Cardiac muscle cell (in vitro differentiated cells and primary cell): ENCODE measurements at regions not wholly inside any gene's neighbourhood (a gene's known extent, or its start where the extent isn't known, plus 50 kb on each side); places are given as distances from the start of the nearest gene placed in this dataset.

Source experiments
- DNase-seq, 2 donors: peaks; one replicate each; pipeline versions ENCODE4 v3.0.0 to v3.0.0-alpha.2; 2010 to 2017; ENCODE audit warnings: low read depth in 1 of 2, low spot score in 1 of 2
- H3K27ac ChIP-seq: fragments of 200-600 bp; sonication (generic); 2 replicates; pipeline ENCODE4 v1.5.1; 2016
- H3K27me3 ChIP-seq: fragments of 200-600 bp; sonication (generic); 2 replicates; pipeline ENCODE4 v1.6.0; 2016; ENCODE audit warnings: control low read depth
- H3K36me3 ChIP-seq: fragments of 200-600 bp; sonication (generic); 2 replicates; pipeline ENCODE4 v1.5.1; 2016; ENCODE audit warnings: control low read depth
- H3K4me1 ChIP-seq: fragments of 200-600 bp; sonication (generic); 2 replicates; pipeline ENCODE4 v1.8.1; 2017; ENCODE audit warnings: low read depth, mild to moderate bottlenecking, mixed run types
- H3K4me3 ChIP-seq: fragments of 200-600 bp; sonication (generic); 2 replicates; pipeline ENCODE4 v1.5.1; 2016; ENCODE audit warnings: mild to moderate bottlenecking
- H3K9me3 ChIP-seq: fragments of 200-600 bp; sonication (generic); 2 replicates; pipeline ENCODE4 v1.5.1; 2017; ENCODE audit warnings: low read depth, mild to moderate bottlenecking, control low read depth
- CTCF ChIP-seq: IDR thresholded peaks from 2 replicates; pipeline ENCODE4 v1.5.1; 2012; ENCODE audit warnings: low read depth, mild to moderate bottlenecking, low read length

- Histone ChIP-seq H3K4me3 (no peak overlapping the region), H3K9me3 (no peaks in the 10 kb centered on the region), H3K27ac (no peak overlapping the region), H3K27me3 (no peaks in the 10 kb centered on the region), H3K4me1 (no peaks in the 10 kb centered on the region), H3K36me3 (no peaks in the 10 kb centered on the region)
- TF ChIP-seq CTCF, result no peak
- DNase-seq, result no peak
These were observed 397.7 kb upstream of the HS3ST5 start for GRCh38 chr6:114740547-114740946.

DNA sequence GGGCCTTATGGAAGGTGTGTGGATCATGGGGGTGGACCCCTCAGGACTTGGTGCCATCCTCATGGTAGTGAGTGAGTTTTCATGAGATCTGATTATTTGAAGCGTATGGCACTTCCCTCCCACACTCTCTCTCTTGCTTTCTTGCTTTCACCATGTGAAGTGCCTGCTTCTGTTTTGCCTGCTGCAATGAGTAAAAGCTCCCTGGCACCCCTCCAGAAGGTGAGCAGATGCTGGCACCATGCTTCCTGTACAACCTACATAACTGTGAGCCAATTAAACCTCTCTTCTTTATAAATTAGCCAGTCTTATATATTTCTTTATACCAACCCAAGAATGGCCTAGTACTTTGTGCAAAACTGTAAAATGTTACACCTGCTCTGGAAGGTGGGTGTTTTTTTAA is 396.8 kb upstream of the HS3ST5 start:
- no peak for TF ChIP-seq CTCF
- no peaks in the 10 kb centered on the region for H3K9me3 ChIP-seq

DNA sequence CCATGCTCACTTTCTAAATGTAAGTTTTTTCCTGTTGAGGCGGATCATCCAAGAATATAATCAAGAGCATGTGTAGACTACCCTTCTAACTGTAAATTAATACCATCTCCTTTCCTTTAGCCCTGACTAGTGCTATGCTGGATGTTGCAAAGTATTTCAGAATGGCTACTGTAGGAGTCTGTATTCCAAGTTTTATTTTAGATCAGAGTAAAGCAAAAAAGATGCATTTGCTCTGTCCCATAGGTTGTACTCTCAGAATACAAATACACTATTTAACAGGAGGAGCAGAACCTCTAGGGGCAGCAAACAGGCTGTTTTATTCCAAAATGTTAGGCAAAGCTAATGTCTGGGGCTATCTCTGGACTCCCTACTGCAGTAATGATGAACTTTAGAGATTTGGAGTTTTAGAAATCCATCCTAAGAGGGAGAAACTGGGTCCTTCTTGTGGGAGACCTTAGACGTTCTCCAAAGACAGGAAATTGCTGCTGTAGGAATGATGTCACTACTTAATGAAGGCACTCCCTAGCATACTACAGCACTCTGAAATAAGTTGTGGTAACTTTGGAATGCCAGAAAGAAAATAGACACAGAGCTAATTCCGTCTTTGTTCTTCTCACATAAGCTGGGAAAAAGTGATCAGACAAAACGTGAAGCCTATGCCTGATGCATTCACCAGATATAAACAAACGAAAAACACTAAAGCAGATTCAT is 392.4 kb upstream of the HS3ST5 start:
- Histone ChIP-seq H3K9me3 (no peaks in the 10 kb centered on the region), H3K4me1 (no peaks in the 10 kb centered on the region), H3K27me3 (no peaks in the 10 kb centered on the region), H3K27ac (no peak overlapping the region), H3K36me3 (no peaks in the 10 kb centered on the region), H3K4me3 (no peak overlapping the region)
- no peak for DNase-seq
- no peak for TF ChIP-seq CTCF

More for the DNA sequence above, 396.8 kb upstream of the HS3ST5 start:
- Histone ChIP-seq H3K27me3 (no peaks in the 10 kb centered on the region), H3K27ac (no peak overlapping the region), H3K4me3 (no peak overlapping the region), H3K4me1 (no peaks in the 10 kb centered on the region), H3K36me3 (no peaks in the 10 kb centered on the region)
- DNase-seq, result no peak

DNA sequence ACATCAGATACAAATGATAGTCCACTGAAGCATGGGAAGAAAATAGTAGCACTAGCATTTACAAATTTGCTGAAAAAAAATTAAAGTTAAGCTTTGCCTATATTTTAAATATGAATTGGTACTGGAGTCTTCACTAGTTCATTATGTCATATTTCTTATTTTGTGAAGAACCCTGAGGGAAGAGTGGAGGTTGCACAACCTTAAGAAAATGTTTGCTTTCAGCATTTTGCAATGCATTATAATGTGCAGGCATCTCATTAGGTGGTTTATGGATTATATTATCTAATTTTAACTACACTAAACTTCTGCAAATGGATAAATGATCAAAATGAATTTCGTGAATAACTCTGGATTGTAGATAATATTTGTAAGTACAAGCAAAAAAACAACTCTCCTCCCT is 390.8 kb upstream of the HS3ST5 start:
- Histone ChIP-seq H3K9me3 (no peaks in the 10 kb centered on the region), H3K27ac (no peak overlapping the region), H3K27me3 (no peaks in the 10 kb centered on the region), H3K4me1 (no peaks in the 10 kb centered on the region), H3K4me3 (no peak overlapping the region), H3K36me3 (no peaks in the 10 kb centered on the region)
- DNase-seq, result no peak
- TF ChIP-seq CTCF, result no peak

DNA sequence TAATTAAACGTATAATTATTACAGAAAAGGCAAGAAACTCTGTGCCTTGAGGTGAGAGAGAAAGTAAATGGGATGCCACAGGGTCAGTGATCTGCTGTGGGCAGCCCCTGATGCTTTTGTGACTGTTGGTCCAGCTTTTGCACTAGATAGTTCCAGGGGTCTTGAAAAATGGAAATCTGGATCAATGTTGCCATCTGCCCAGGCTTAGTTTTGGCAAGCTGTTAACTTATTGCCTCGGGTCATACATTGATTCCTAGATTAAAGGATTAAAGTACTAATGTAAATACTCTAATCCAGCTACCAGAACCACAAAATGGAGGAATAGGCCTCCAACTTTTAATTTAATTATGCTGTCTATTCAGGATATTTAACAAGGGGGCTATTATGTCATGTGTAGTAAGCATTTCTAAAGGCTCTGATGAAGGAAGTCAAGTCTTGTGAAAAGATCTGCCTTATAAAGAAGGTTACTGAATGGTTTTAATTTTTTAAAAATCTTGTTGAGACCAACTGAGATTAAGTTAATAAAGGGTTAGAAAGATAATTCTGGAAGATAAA is 376.0 kb upstream of the HS3ST5 start:
- peaks cover 47% of the 10 kb centered on the region for H3K4me1 ChIP-seq
- no peaks in the 10 kb centered on the region for H3K36me3 ChIP-seq

More for the DNA sequence above, 376.0 kb upstream of the HS3ST5 start:
- DNase-seq, result no peak
- Histone ChIP-seq H3K9me3 (no peaks in the 10 kb centered on the region), H3K27me3 (no peaks in the 10 kb centered on the region), H3K27ac (peak overlapping the region; percentile 86), H3K4me3 (no peak overlapping the region)
- TF ChIP-seq CTCF, result no peak
